BJ (cell line): ENCODE measurements at regions not wholly inside any gene's neighbourhood (a gene's known extent, or its start where the extent isn't known, plus 50 kb on each side); places are given as distances from the start of the nearest gene placed in this dataset.

Source experiments
- CTCF ChIA-PET: fragments of 350-600 bp; formaldehyde crosslinking; extraction: SDS; loops from one replicate; lab custom pipeline; 2021; ENCODE audit warnings: antibody characterized with exemption, inconsistent platforms; lab: Yijun Ruan, JAX
- POLR2A ChIA-PET: fragments of 300-600 bp; sonication (Branson Sonifier 250); formaldehyde crosslinking; extraction: SDS; loops from one replicate; lab custom pipeline; 2021; ENCODE audit warnings: antibody characterized with exemption; lab: Charles Lee
- DNase-seq: peaks from one replicate; pipeline ENCODE4 v3.0.0-alpha.2; 2011; ENCODE audit warnings: low read depth
- H3K27me3 ChIP-seq: 2 replicates; pipeline ENCODE4 v1.6.0; 2011; ENCODE audit warnings: low read length; ENCODE audit not compliant: control insufficient read depth, insufficient read depth
- H3K36me3 ChIP-seq: 2 replicates; pipeline ENCODE4 v1.5.1; 2011; ENCODE audit warnings: low read length; ENCODE audit not compliant: control insufficient read depth, insufficient read depth
- H3K4me3 ChIP-seq: 2 replicates; pipeline ENCODE4 v1.5.1; 2011; ENCODE audit warnings: low read depth, mild to moderate bottlenecking, control low read depth, low read length
- TF ChIP-seq, protein P1 (sequence below): IDR thresholded peaks from 2 replicates; pipeline ENCODE4 v1.5.1; 2011; ENCODE audit warnings: low read depth, mild to moderate bottlenecking, control low read depth, inconsistent platforms, low read length, moderate library complexity; ENCODE audit not compliant: insufficient read depth

DNA sequence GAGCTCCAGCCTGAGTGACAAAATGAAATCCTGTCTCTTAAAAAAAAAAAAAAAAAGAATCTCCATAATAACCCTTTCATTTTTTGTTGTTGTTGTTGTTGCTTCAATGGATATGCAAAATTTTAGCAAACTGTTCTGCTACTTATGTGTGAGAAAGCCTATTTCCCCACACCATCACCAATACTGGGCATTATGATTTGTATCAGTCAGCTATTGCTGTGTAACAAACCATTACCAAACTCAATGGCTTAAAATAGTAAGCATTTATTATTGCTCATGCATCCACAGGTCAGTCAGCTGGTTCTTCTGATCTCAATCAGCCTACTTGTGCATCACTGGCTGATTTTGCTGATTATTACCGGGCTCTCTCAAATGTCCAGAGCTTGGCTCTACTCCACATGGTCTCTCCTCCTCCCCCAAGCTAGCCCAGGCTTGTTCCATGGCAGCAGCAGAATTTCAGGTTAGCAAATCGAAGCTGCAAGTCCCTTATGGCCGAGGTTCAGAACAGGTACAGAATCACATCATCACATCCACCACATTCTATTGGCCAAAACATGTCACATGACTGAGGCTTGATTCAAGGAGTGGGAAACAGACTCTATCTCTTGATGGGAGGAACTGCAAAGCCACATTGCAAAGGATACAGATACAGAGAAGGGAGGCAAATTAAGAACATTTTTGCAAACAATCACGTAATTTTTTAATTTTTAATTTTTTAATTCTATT, 135.1 kb downstream of the MN1 start:
- TF ChIP-seq, protein P1, sequence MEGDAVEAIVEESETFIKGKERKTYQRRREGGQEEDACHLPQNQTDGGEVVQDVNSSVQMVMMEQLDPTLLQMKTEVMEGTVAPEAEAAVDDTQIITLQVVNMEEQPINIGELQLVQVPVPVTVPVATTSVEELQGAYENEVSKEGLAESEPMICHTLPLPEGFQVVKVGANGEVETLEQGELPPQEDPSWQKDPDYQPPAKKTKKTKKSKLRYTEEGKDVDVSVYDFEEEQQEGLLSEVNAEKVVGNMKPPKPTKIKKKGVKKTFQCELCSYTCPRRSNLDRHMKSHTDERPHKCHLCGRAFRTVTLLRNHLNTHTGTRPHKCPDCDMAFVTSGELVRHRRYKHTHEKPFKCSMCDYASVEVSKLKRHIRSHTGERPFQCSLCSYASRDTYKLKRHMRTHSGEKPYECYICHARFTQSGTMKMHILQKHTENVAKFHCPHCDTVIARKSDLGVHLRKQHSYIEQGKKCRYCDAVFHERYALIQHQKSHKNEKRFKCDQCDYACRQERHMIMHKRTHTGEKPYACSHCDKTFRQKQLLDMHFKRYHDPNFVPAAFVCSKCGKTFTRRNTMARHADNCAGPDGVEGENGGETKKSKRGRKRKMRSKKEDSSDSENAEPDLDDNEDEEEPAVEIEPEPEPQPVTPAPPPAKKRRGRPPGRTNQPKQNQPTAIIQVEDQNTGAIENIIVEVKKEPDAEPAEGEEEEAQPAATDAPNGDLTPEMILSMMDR = no peak
- H3K27me3 ChIP-seq = no peaks in the 10 kb centered on the region
- H3K36me3 ChIP-seq = no peaks in the 10 kb centered on the region
- H3K4me3 ChIP-seq = no peak overlapping the region
- CTCF ChIA-PET = interaction anchor here (1.0 kb wide), 1 partner anchor 28 kb away, joined by 3 read pairs; no protein-coding TSS in a partner anchor
- DNase-seq = no peak
- POLR2A ChIA-PET = no interaction called here

DNA sequence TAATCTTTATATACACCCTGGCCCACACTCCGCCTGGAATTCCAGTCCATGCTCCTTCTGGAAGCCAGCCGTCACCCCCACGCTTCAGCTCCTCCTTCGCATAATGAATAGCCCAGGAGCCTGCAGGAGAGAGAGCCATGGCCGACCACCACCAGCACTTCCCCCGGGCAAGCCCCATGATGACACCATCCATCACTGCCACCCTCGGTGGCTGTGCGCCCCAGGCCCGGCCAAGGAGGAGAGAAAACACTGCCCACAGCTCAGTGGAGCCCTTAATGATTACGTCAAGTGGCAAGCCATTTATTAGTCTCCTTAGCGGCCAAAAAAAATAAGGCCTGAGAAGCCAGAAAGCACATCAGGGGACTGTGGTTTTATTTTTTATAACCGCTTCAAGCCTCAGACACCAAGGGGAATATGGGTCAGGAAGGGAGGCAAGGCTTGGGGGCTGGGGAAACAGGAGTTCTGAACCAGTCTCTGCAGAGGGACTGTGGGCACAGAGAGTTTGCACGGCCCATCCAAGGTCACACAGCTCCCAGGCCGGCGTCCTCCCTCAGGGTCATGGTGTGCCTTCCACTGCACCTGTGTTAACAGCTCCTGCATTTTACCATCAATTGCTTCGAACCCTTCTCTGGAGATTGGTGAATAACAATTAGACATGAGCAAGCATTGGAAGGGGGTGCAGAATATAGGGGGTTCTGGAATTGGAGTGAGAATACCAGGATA, 134.3 kb downstream of the MN1 start:
- Histone ChIP-seq H3K4me3 (no peak overlapping the region), H3K36me3 (no peaks in the 10 kb centered on the region), H3K27me3 (no peaks in the 10 kb centered on the region)
- TF ChIP-seq, protein P1 = no peak
- ChIA-PET CTCF (no interaction called here), POLR2A (no interaction called here)
- DNase-seq = no peak

DNA sequence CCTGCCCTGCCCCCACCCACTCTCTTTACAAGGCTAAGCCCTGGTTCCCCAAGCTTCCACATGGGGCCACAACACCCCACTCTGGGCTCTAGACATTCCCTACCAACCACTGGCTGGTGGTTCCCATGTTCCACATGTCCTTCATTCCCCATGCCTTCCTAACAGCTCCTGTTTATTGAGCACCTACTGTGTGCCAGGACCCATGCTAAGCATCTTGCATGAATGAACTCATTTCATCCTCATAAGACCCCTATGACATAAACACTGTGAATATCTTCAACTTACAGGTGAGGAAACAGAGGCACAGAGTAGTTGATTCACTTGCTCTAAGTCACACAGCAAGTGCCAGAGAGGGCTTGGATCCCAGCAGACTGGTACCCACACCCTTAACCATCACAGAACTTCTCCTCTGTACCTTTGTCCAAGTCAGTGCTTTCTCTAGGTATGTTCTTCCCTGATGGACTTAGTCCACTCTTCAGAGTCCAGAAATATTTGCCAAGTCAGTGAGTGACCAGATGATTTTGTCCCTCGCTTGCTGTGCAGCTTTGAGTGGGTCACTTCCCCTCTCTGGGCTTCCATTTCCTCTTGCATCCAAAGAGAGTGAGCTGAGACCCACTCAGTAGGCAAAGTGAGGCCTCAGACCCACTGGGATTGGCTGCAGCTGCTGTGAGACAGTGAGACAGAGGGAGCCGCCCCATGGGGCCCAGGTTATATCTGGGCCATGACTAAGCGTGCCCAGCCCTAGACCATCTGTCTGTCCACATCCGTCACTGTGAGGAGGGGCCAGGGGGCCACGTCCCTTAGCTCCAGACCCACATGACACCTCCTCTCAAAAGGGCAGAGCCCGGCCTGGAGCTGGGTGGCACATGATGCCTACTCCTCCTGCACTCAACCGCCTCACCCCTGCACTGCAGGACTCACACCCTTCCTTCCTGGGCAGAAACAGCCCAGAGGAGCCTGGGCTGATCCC, 132.4 kb downstream of the MN1 start:
- ChIA-PET POLR2A (interaction anchor here (0.6 kb wide), 1 partner anchor 439 kb away, joined by 4 read pairs; no protein-coding TSS in a partner anchor), CTCF (no interaction called here)
- TF ChIP-seq, protein P1 = no peak
- Histone ChIP-seq H3K27me3 (no peaks in the 10 kb centered on the region), H3K36me3 (no peaks in the 10 kb centered on the region), H3K4me3 (no peak overlapping the region)
- peak; percentile 7 for DNase-seq

DNA sequence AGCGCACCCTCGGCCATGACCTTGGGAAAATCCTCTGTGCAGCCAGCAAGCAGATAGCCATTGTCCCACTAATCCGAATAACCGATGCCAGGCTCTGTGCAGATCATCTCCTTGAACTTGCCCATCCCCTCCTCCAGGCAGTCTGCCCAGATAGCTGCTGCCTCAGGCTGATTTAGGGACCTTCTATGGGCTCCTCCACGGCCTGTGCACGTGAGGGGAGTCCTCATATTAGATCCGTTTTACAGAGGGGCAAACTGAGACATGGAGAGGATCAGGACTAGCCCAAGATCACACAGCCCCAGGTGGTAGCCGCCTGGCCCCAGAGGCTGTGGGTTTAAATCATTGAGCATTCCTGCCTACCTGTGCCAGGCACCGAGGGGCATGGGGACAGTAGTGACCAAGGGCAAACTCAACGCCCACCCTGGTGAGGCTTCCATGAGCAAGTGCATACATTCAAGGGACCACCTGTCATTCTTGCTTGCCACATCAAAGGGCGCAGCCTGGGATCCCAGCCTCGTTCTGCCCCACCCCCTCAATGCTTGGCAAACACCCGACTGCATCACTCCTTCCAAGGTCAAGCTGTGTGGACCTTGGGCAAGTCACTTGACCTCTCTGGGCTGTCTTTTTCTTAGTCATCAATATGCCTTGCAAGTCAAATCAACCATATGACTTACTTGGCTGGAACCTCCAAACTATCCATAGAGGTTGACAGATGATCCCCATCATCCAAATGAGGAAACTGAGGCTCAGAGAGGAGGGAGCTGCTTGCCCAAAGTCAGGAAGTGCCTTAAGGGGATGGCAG, 131.6 kb downstream of the MN1 start:
- DNase-seq = no peak
- H3K36me3 ChIP-seq = no peaks in the 10 kb centered on the region
- POLR2A ChIA-PET = no interaction called here
- TF ChIP-seq, protein P1 = no peak
- no peak overlapping the region for H3K4me3 ChIP-seq
- CTCF ChIA-PET = no interaction called here
- no peaks in the 10 kb centered on the region for H3K27me3 ChIP-seq
